Liver (tissue), 8 donors: ENCODE measurements at regions not wholly inside any gene's neighbourhood (a gene's known extent, or its start where the extent isn't known, plus 50 kb on each side); places are given as distances from the start of the nearest gene placed in this dataset.

Experiments used
- DNase-seq: peaks from one replicate; pipeline ENCODE4 v3.0.0-alpha.2; 2017; ENCODE audit warnings: low spot score
- H3K27ac ChIP-seq, 2 donors: one replicate each; pipeline ENCODE4 v1.7.0; 2013; ENCODE audit warnings: inconsistent platforms in 2 of 2, low read length in 2 of 2, control low read depth in 1 of 2, low read depth in 1 of 2, mild to moderate bottlenecking in 1 of 2
- H3K27me3 ChIP-seq, 4 donors: one replicate each; pipeline versions ENCODE4 v1.6.1 to v1.7.0; 2013; ENCODE audit warnings: low read length in 3 of 4, inconsistent platforms in 1 of 4, mild to moderate bottlenecking in 1 of 4, moderate library complexity in 1 of 4; ENCODE audit not compliant: control insufficient read depth in 4 of 4, insufficient read depth in 4 of 4
- H3K36me3 ChIP-seq, 4 donors: one replicate each; pipeline versions ENCODE4 v1.6.1 to v1.7.0; 2013; ENCODE audit warnings: low read length in 3 of 4, mild to moderate bottlenecking in 3 of 4, low read depth in 1 of 4, moderate library complexity in 1 of 4; ENCODE audit not compliant: control insufficient read depth in 4 of 4, insufficient read depth in 3 of 4
- H3K4me1 ChIP-seq, 4 donors: one replicate each; pipeline versions ENCODE4 v1.6.1 to v1.7.0; 2013; ENCODE audit warnings: low read length in 3 of 4, mild to moderate bottlenecking in 3 of 4, moderate library complexity in 1 of 4; ENCODE audit not compliant: control insufficient read depth in 4 of 4, insufficient read depth in 4 of 4
- H3K4me3 ChIP-seq, 3 donors: one replicate each; pipeline versions ENCODE4 v1.6.1 to v1.7.0; 2013; ENCODE audit warnings: low read length in 3 of 3, control low read depth in 1 of 3, low read depth in 1 of 3, mild to moderate bottlenecking in 1 of 3
- H3K9ac ChIP-seq, 2 donors: one replicate each; pipeline ENCODE4 v1.7.0; 2013; ENCODE audit warnings: low read length in 2 of 2, mild to moderate bottlenecking in 2 of 2, moderate library complexity in 2 of 2, control low read depth in 1 of 2, low read depth in 1 of 2
- H3K9me3 ChIP-seq, 4 donors: one replicate each; pipeline versions ENCODE4 v1.6.1 to v1.7.0; 2013; ENCODE audit warnings: low read length in 3 of 4; ENCODE audit not compliant: control insufficient read depth in 4 of 4
- ATF3 ChIP-seq: IDR thresholded peaks from 2 replicates; pipeline ENCODE4 v1.6.1; 2016; ENCODE audit warnings: antibody characterized with exemption
- CTCF ChIP-seq: fragments of 150-350 bp; IDR thresholded peaks from 2 replicates; pipeline ENCODE4 v1.5.1; 2017; ENCODE audit warnings: improper control_type of control experiment, low read depth, low read length; ENCODE audit not compliant: missing input control
- EGR1 ChIP-seq, 2 donors: IDR thresholded peaks; 2 replicates each; pipeline ENCODE4 v1.6.1; 2016 to 2018; ENCODE audit warnings: antibody characterized with exemption in 2 of 2, low read depth in 2 of 2
- FOXA1 ChIP-seq: IDR thresholded peaks from 2 replicates; pipeline ENCODE4 v1.6.1; 2016; ENCODE audit warnings: antibody characterized with exemption
- FOXA2 ChIP-seq: IDR thresholded peaks from 2 replicates; pipeline ENCODE4 v1.6.1; 2016; ENCODE audit warnings: antibody characterized with exemption
- GABPA ChIP-seq, 2 donors: IDR thresholded peaks in 1 of 2; conservative IDR thresholded peaks in 1 of 2; 2 replicates each; pipeline ENCODE4 v1.6.1; 2016; ENCODE audit warnings: antibody characterized with exemption in 2 of 2, mild to moderate bottlenecking in 1 of 2, moderate library complexity in 1 of 2
- HNF4A ChIP-seq, 2 donors: conservative IDR thresholded peaks; 2 replicates each; pipeline ENCODE4 v1.6.1; 2016; ENCODE audit warnings: antibody characterized with exemption in 2 of 2, mild to moderate bottlenecking in 2 of 2
- JUND ChIP-seq, 2 donors: IDR thresholded peaks; 2 replicates each; pipeline ENCODE4 v1.6.1; 2016; ENCODE audit warnings: antibody characterized with exemption in 2 of 2
- NR2F2 ChIP-seq: IDR thresholded peaks from 2 replicates; pipeline ENCODE4 v1.6.1; 2016; ENCODE audit warnings: antibody characterized with exemption
- SP1 ChIP-seq: IDR thresholded peaks from 2 replicates; pipeline ENCODE4 v1.6.1; 2018; ENCODE audit warnings: antibody characterized with exemption, mild to moderate bottlenecking
- TAF1 ChIP-seq: conservative IDR thresholded peaks from 2 replicates; pipeline ENCODE4 v1.6.1; 2016; ENCODE audit warnings: antibody characterized with exemption, mild to moderate bottlenecking
- YY1 ChIP-seq: IDR thresholded peaks from 2 replicates; pipeline ENCODE4 v1.6.1; 2016; ENCODE audit warnings: antibody characterized with exemption, mild to moderate bottlenecking
- WGBS: extraction: QIAGEN DNeasy Blood & Tissue Kit; methylation state at CpG from one replicate; pipeline ENCODE4 v1.1.7; 2013; 5-methylcytosine and 5-hydroxymethylcytosine counted together
- TF ChIP-seq, protein P1 (sequence below): IDR thresholded peaks from 2 replicates; pipeline ENCODE4 v1.6.1; 2016; ENCODE audit warnings: antibody characterized with exemption, mild to moderate bottlenecking
- TF ChIP-seq, protein P2 (sequence below): IDR thresholded peaks from 2 replicates; pipeline ENCODE4 v1.6.1; 2016; ENCODE audit warnings: antibody characterized with exemption
- TF ChIP-seq, protein P3 (sequence below): IDR thresholded peaks from 2 replicates; pipeline ENCODE4 v1.6.1; 2016; ENCODE audit warnings: antibody characterized with exemption
- donor health status: healthy.
- donor health status: healthy.
- donor health status: healthy.
- donor health status: healthy.
- donor health status: healthy.

DNA sequence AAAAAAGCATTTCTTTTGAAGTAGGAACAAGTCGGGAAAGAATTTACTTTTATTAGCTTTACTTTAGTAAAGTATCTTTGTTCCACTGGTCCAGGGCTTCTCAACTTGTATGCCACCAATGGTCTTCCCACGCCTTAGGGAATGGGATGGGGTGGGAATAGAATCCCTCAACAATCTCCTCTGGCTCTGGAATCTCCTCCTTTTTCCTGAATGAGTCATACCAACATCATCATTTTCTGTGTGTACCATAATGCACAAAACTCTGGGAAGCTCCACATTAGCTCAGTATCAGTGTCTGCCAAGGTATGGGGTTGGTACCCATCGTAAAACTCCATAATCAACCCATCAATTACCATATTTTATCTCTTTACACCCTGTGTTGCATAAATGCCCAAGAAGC, 159.4 kb upstream of the BMPER start:
- H3K27ac ChIP-seq = no peak overlapping the region
- no peaks in the 10 kb centered on the region for H3K4me1 ChIP-seq
- H3K27me3 ChIP-seq = no peaks in the 10 kb centered on the region
- no peaks in the 10 kb centered on the region for H3K36me3 ChIP-seq
- H3K9me3 ChIP-seq = no peaks in the 10 kb centered on the region
- 74% methylated on average over 3 of the region's 3 CpGs for WGBS
- no peak for DNase-seq
- no peak for TF ChIP-seq TAF1
- TF ChIP-seq, protein P1, sequence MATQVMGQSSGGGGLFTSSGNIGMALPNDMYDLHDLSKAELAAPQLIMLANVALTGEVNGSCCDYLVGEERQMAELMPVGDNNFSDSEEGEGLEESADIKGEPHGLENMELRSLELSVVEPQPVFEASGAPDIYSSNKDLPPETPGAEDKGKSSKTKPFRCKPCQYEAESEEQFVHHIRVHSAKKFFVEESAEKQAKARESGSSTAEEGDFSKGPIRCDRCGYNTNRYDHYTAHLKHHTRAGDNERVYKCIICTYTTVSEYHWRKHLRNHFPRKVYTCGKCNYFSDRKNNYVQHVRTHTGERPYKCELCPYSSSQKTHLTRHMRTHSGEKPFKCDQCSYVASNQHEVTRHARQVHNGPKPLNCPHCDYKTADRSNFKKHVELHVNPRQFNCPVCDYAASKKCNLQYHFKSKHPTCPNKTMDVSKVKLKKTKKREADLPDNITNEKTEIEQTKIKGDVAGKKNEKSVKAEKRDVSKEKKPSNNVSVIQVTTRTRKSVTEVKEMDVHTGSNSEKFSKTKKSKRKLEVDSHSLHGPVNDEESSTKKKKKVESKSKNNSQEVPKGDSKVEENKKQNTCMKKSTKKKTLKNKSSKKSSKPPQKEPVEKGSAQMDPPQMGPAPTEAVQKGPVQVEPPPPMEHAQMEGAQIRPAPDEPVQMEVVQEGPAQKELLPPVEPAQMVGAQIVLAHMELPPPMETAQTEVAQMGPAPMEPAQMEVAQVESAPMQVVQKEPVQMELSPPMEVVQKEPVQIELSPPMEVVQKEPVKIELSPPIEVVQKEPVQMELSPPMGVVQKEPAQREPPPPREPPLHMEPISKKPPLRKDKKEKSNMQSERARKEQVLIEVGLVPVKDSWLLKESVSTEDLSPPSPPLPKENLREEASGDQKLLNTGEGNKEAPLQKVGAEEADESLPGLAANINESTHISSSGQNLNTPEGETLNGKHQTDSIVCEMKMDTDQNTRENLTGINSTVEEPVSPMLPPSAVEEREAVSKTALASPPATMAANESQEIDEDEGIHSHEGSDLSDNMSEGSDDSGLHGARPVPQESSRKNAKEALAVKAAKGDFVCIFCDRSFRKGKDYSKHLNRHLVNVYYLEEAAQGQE = no peak
- TF ChIP-seq GABPA (IDR thresholded peaks at IDR 0.05 in 1 of 2, conservative IDR thresholded peaks at IDR 0.05 in 1 of 2) = no peak
- no peak for TF ChIP-seq EGR1 (IDR thresholded peaks at IDR 0.05; ENCODE audit: low read depth in 2 of 2)
- no peak for TF ChIP-seq JUND (IDR thresholded peaks at IDR 0.05)
- no peak for TF ChIP-seq CTCF
- no peak for TF ChIP-seq SP1
- no peak for TF ChIP-seq FOXA2
- no peak for TF ChIP-seq ATF3
- TF ChIP-seq NR2F2 = no peak
- TF ChIP-seq, protein P2, sequence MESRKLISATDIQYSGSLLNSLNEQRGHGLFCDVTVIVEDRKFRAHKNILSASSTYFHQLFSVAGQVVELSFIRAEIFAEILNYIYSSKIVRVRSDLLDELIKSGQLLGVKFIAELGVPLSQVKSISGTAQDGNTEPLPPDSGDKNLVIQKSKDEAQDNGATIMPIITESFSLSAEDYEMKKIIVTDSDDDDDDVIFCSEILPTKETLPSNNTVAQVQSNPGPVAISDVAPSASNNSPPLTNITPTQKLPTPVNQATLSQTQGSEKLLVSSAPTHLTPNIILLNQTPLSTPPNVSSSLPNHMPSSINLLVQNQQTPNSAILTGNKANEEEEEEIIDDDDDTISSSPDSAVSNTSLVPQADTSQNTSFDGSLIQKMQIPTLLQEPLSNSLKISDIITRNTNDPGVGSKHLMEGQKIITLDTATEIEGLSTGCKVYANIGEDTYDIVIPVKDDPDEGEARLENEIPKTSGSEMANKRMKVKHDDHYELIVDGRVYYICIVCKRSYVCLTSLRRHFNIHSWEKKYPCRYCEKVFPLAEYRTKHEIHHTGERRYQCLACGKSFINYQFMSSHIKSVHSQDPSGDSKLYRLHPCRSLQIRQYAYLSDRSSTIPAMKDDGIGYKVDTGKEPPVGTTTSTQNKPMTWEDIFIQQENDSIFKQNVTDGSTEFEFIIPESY = no peak
- H3K9ac ChIP-seq = no peak overlapping the region
- no peak overlapping the region for H3K4me3 ChIP-seq

DNA sequence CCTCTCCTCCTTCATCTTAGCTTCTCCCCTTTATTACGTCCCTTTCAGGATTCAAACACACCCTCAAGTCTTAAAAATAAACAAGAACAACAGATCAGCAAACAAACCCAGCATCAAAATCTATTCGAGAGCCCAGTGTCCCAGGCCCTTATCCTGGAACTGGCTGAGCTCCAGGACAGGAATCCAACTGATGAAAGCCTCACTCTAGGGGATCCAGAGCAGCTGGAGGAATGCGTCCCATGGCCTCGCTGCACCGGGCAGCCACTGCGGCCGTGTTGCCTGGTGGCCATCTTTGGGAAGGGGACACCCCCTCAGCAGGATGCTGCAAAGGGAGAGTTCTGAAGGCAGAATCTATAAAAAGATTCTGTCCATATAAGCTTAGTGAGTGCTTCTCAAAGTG, 156.5 kb upstream of the BMPER start:
- Histone ChIP-seq H3K9me3 (no peaks in the 10 kb centered on the region), H3K4me1 (no peaks in the 10 kb centered on the region), H3K27me3 (no peaks in the 10 kb centered on the region), H3K4me3 (no peak overlapping the region), H3K27ac (no peak overlapping the region), H3K9ac (no peak overlapping the region), H3K36me3 (no peaks in the 10 kb centered on the region)
- 70% methylated on average over 7 of the region's 7 CpGs for WGBS
- no peak for DNase-seq
- TF ChIP-seq, protein P1 = no peak
- no peak for TF ChIP-seq YY1
- no peak for TF ChIP-seq CTCF
- TF ChIP-seq TAF1 = no peak
- TF ChIP-seq, protein P2 = no peak
- TF ChIP-seq SP1 = no peak
- no peak for TF ChIP-seq JUND (IDR thresholded peaks at IDR 0.05)
- no peak for TF ChIP-seq EGR1 (IDR thresholded peaks at IDR 0.05; ENCODE audit: low read depth in 2 of 2)
- no peak for TF ChIP-seq HNF4A (conservative IDR thresholded peaks at IDR 0.05)
- no peak for TF ChIP-seq FOXA1
- TF ChIP-seq NR2F2 = no peak
- TF ChIP-seq, protein P3, sequence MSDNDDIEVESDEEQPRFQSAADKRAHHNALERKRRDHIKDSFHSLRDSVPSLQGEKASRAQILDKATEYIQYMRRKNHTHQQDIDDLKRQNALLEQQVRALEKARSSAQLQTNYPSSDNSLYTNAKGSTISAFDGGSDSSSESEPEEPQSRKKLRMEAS = no peak
